ENCODE measurements at regions not wholly inside any gene's neighbourhood (a gene's known extent, or its start where the extent isn't known, plus 50 kb on each side); places are given as distances from the start of the nearest gene placed in this dataset.
"Not testable (repeated sequence)": the region's sequence is repeated elsewhere in the genome, so short reads cannot be mapped to it uniquely, and the experiment has no call there.

- DNase-seq, result no peak
Measured at GRCh38 chr5:152608458-152608857, 203.4 kb upstream of the NMUR2 start.

- DNase-seq, result no peak
Measured at GRCh38 chr5:152619756-152620155, 214.7 kb upstream of the NMUR2 start.

GRCh38 chr5:152622628-152623027 lies 217.5 kb upstream of the NMUR2 start:
- no peak for DNase-seq

GRCh38 chr5:152623951-152624350 lies 218.9 kb upstream of the NMUR2 start:
- DNase-seq, result no peak

GRCh38 chr5:152625696-152626095 lies 220.6 kb upstream of the NMUR2 start:
- no peak for DNase-seq

GRCh38 chr5:152631221-152631620 lies 226.1 kb upstream of the NMUR2 start:
- no peak for DNase-seq

- DNase-seq, result no peak
Measured at GRCh38 chr5:152632360-152632759, 227.3 kb upstream of the NMUR2 start.

- DNase-seq, result no peak
Measured at GRCh38 chr5:152634586-152634985, 229.5 kb upstream of the NMUR2 start.

GRCh38 chr5:152638996-152639552 lies 234.0 kb upstream of the NMUR2 start:
- DNase-seq, result no peak

- DNase-seq, result no peak
Measured at GRCh38 chr5:152641970-152642805, 237.1 kb upstream of the NMUR2 start.

GRCh38 chr5:152642880-152643279 lies 237.8 kb upstream of the NMUR2 start:
- DNase-seq, result no peak

GRCh38 chr5:152644029-152644728 lies 239.1 kb upstream of the NMUR2 start:
- no peak for DNase-seq

GRCh38 chr5:152649609-152650008 lies 244.5 kb upstream of the NMUR2 start:
- no peak for DNase-seq

GRCh38 chr5:152650413-152650812 lies 245.3 kb upstream of the NMUR2 start:
- DNase-seq, result no peak

- not testable (repeated sequence) for DNase-seq
Measured at GRCh38 chr5:152659470-152659869, 254.4 kb upstream of the NMUR2 start.

GRCh38 chr5:152673601-152674000 lies 268.5 kb upstream of the NMUR2 start:
- DNase-seq, result no peak

- no peak for DNase-seq
Measured at GRCh38 chr5:152674403-152674802, 269.3 kb upstream of the NMUR2 start.

- no peak for DNase-seq
Measured at GRCh38 chr5:152676196-152676595, 271.1 kb upstream of the NMUR2 start.

GRCh38 chr5:152683205-152683604 lies 278.1 kb upstream of the NMUR2 start:
- DNase-seq, result no peak

GRCh38 chr5:152686931-152687330 lies 281.9 kb upstream of the NMUR2 start:
- no peak for DNase-seq

GRCh38 chr5:152688561-152689249 lies 283.6 kb upstream of the NMUR2 start:
- DNase-seq, result peak; percentile 39

- DNase-seq, result no peak
Measured at GRCh38 chr5:152689250-152689711, 284.2 kb upstream of the NMUR2 start.

GRCh38 chr5:152694231-152694630 lies 289.2 kb upstream of the NMUR2 start:
- DNase-seq, result no peak
